Glomerular visceral epithelial cell (primary cell): ENCODE measurements at regions not wholly inside any gene's neighbourhood (a gene's known extent, or its start where the extent isn't known, plus 50 kb on each side); places are given as distances from the start of the nearest gene placed in this dataset.
"Not testable (repeated sequence)": the region's sequence is repeated elsewhere in the genome, so short reads cannot be mapped to it uniquely, and the experiment has no call there.

Experiments used
- DNase-seq: peaks from one replicate; pipeline ENCODE4 v3.0.0-alpha.2; 2016; ENCODE audit errors: extremely low spot score

GRCh38 chr9:134530724-134531123, 110.9 kb upstream of the COL5A1 start:
- DNase-seq = no peak

- DNase-seq = no peak
These were observed 110.2 kb upstream of the COL5A1 start for GRCh38 chr9:134531220-134531970.

GRCh38 chr9:134532084-134532483, 109.5 kb upstream of the COL5A1 start:
- DNase-seq = no peak

GRCh38 chr9:134532661-134533060, 108.9 kb upstream of the COL5A1 start:
- not testable (repeated sequence) for DNase-seq

- peak; percentile 53 for DNase-seq
These were observed 107.6 kb upstream of the COL5A1 start for GRCh38 chr9:134533850-134534588.

GRCh38 chr9:134534661-134535080, 106.9 kb upstream of the COL5A1 start:
- no peak for DNase-seq

- DNase-seq = no peak
These were observed 106.4 kb upstream of the COL5A1 start for GRCh38 chr9:134535171-134535570.

- DNase-seq = peak; percentile 74
These were observed 105.3 kb upstream of the COL5A1 start for GRCh38 chr9:134536101-134536900.

- no peak for DNase-seq
These were observed 104.7 kb upstream of the COL5A1 start for GRCh38 chr9:134536931-134537330.

GRCh38 chr9:134537951-134538641, 103.5 kb upstream of the COL5A1 start:
- no peak for DNase-seq

GRCh38 chr9:134538856-134539566, 102.6 kb upstream of the COL5A1 start:
- no peak for DNase-seq

GRCh38 chr9:134539586-134540194, 101.9 kb upstream of the COL5A1 start:
- DNase-seq = no peak

GRCh38 chr9:134540276-134541096, 101.1 kb upstream of the COL5A1 start:
- no peak for DNase-seq

GRCh38 chr9:134541097-134541747, 100.4 kb upstream of the COL5A1 start:
- no peak for DNase-seq

GRCh38 chr9:134544388-134545214, 97.0 kb upstream of the COL5A1 start:
- peak; percentile 69 for DNase-seq

- no peak for DNase-seq
These were observed 96.4 kb upstream of the COL5A1 start for GRCh38 chr9:134545215-134545542.

GRCh38 chr9:134545543-134546245, 95.9 kb upstream of the COL5A1 start:
- DNase-seq = no peak

GRCh38 chr9:134546246-134546731, 95.3 kb upstream of the COL5A1 start:
- DNase-seq = no peak
